Small intestine (tissue), 7 donors: ENCODE measurements at regions not wholly inside any gene's neighbourhood (a gene's known extent, or its start where the extent isn't known, plus 50 kb on each side); places are given as distances from the start of the nearest gene placed in this dataset.
"Not testable (repeated sequence)": the region's sequence is repeated elsewhere in the genome, so short reads cannot be mapped to it uniquely, and the experiment has no call there.

Experiments
- DNase-seq, 2 donors: peaks; one replicate each; pipeline versions ENCODE4 v3.0.0 to v3.0.0-alpha.2; 2013
- FAIRE-seq: peaks from 2 replicates; lab custom pipeline; 2012; peaks lifted over from hg19 to GRCh38; lab: Jason Lieb, UNC
- H3K27ac ChIP-seq, 3 donors: one replicate each; pipeline ENCODE4 v1.5.1; 2013; ENCODE audit warnings: low read length in 2 of 3, mild to moderate bottlenecking in 2 of 3, control low read depth in 1 of 3, inconsistent platforms in 1 of 3, low read depth in 1 of 3, moderate library complexity in 1 of 3
- H3K27me3 ChIP-seq, 3 donors: one replicate each; pipeline ENCODE4 v1.6.1; 2013; ENCODE audit warnings: low read length in 3 of 3, inconsistent platforms in 1 of 3; ENCODE audit not compliant: control insufficient read depth in 3 of 3, insufficient read depth in 3 of 3
- H3K36me3 ChIP-seq, 3 donors: one replicate each; pipeline ENCODE4 v1.6.1; 2013; ENCODE audit warnings: low read length in 3 of 3, inconsistent platforms in 1 of 3, low read depth in 1 of 3, mild to moderate bottlenecking in 1 of 3, moderate library complexity in 1 of 3; ENCODE audit not compliant: control insufficient read depth in 3 of 3, insufficient read depth in 2 of 3
- H3K4me1 ChIP-seq, 3 donors: one replicate each; pipeline ENCODE4 v1.6.1; 2013; ENCODE audit warnings: low read length in 2 of 3, inconsistent platforms in 1 of 3, low read depth in 1 of 3, mild to moderate bottlenecking in 1 of 3, moderate library complexity in 1 of 3; ENCODE audit not compliant: control insufficient read depth in 3 of 3, insufficient read depth in 2 of 3
- H3K4me3 ChIP-seq, 3 donors: one replicate each; pipeline ENCODE4 v1.5.1; 2013; ENCODE audit warnings: low read length in 3 of 3, control low read depth in 1 of 3, inconsistent platforms in 1 of 3, low read depth in 1 of 3, mild to moderate bottlenecking in 1 of 3, moderate library complexity in 1 of 3
- H3K9me3 ChIP-seq, 2 donors: one replicate each; pipeline ENCODE4 v1.6.1; 2013; ENCODE audit warnings: low read depth in 1 of 2, low read length in 1 of 2; ENCODE audit not compliant: control insufficient read depth in 2 of 2, insufficient read depth in 1 of 2
- WGBS, 3 donors: extraction: QIAGEN DNeasy Blood & Tissue Kit; methylation state at CpG; one replicate each; pipeline ENCODE4 v1.1.7; 2013; 5-methylcytosine and 5-hydroxymethylcytosine counted together
- donor health status: healthy with polysubstance abuse.
- donor health status: control.
- donor health status: control.
- donor health status: Bipolar disorder and iron deficiency.
- donor health status: healthy.

- Histone ChIP-seq H3K4me1 (no peaks in the 10 kb centered on the region), H3K27me3 (no peaks in the 10 kb centered on the region), H3K36me3 (no peaks in the 10 kb centered on the region), H3K9me3 (no peaks in the 10 kb centered on the region), H3K27ac (no peak overlapping the region), H3K4me3 (no peak overlapping the region)
- 55 to 72% (median 58%) methylated on average over 3 of the region's 3 CpGs for WGBS, 3 donors
- DNase-seq, result no peak
- no peak for FAIRE-seq
Observed at GRCh38 chrX:110920991-110921390, 125.4 kb upstream of the CHRDL1 start.

GRCh38 chrX:110915570-110915969, 120.0 kb upstream of the CHRDL1 start:
- no peaks in the 10 kb centered on the region for H3K27me3 ChIP-seq
- no peak for FAIRE-seq
- H3K4me3 ChIP-seq, result no peak overlapping the region
- no peaks in the 10 kb centered on the region for H3K4me1 ChIP-seq
- H3K36me3 ChIP-seq, result no peaks in the 10 kb centered on the region
- H3K27ac ChIP-seq, result no peak overlapping the region
- no peaks in the 10 kb centered on the region for H3K9me3 ChIP-seq
- no peak for DNase-seq

- WGBS, 3 donors, result 47 to 65% (median 60%) methylated on average over 3 of the region's 3 CpGs
- no peak for FAIRE-seq
Observed at GRCh38 chrX:110915111-110915510, 119.5 kb upstream of the CHRDL1 start.

GRCh38 chrX:110914281-110914680, 118.7 kb upstream of the CHRDL1 start:
- H3K9me3 ChIP-seq, result no peaks in the 10 kb centered on the region
- no peaks in the 10 kb centered on the region for H3K36me3 ChIP-seq
- no peaks in the 10 kb centered on the region for H3K27me3 ChIP-seq
- no peaks in the 10 kb centered on the region for H3K4me1 ChIP-seq
- 62 to 74% (median 64%) methylated on average over 1 of the region's 1 CpG for WGBS, 3 donors
- no peak overlapping the region for H3K4me3 ChIP-seq
- DNase-seq, result no peak
- no peak for FAIRE-seq
- no peak overlapping the region for H3K27ac ChIP-seq

More at GRCh38 chrX:110915111-110915510, 119.5 kb upstream of the CHRDL1 start:
- DNase-seq, result no peak
- H3K9me3 ChIP-seq, result no peaks in the 10 kb centered on the region
- no peak overlapping the region for H3K27ac ChIP-seq
- no peaks in the 10 kb centered on the region for H3K27me3 ChIP-seq
- H3K36me3 ChIP-seq, result no peaks in the 10 kb centered on the region
- no peak overlapping the region for H3K4me3 ChIP-seq
- no peaks in the 10 kb centered on the region for H3K4me1 ChIP-seq

GRCh38 chrX:110904747-110905146, 109.1 kb upstream of the CHRDL1 start:
- not testable (repeated sequence) for H3K36me3 ChIP-seq, H3K4me3 ChIP-seq, H3K27me3 ChIP-seq, FAIRE-seq, H3K27ac ChIP-seq, H3K9me3 ChIP-seq, H3K4me1 ChIP-seq, DNase-seq

- WGBS, 3 donors, result 70 to 90% (median 89%) methylated on average over 1 of the region's 1 CpG
- Histone ChIP-seq H3K27ac (no peak overlapping the region), H3K4me1 (no peaks in the 10 kb centered on the region), H3K9me3 (peaks cover 0 to 5% of the 10 kb centered on the region in 2 donors), H3K27me3 (no peaks in the 10 kb centered on the region), H3K4me3 (no peak overlapping the region), H3K36me3 (no peaks in the 10 kb centered on the region)
- no peak for FAIRE-seq
- no peak for DNase-seq
Observed at GRCh38 chrX:110881971-110882370, 86.4 kb upstream of the CHRDL1 start.

- Histone ChIP-seq H3K9me3 (peaks cover 0 to 5% of the 10 kb centered on the region in 2 donors), H3K4me3 (no peak overlapping the region), H3K27me3 (no peaks in the 10 kb centered on the region), H3K36me3 (no peaks in the 10 kb centered on the region), H3K4me1 (no peaks in the 10 kb centered on the region), H3K27ac (no peak overlapping the region)
- DNase-seq, result no peak
- no peak for FAIRE-seq
Observed at GRCh38 chrX:110877326-110877725, 81.7 kb upstream of the CHRDL1 start.

- H3K27me3 ChIP-seq, result no peaks in the 10 kb centered on the region
- WGBS, 3 donors, result 46 to 69% (median 52%) methylated on average over 3 of the region's 3 CpGs
- FAIRE-seq, result no peak
- no peak overlapping the region for H3K4me3 ChIP-seq
- H3K9me3 ChIP-seq, result no peaks in the 10 kb centered on the region
- no peak overlapping the region for H3K27ac ChIP-seq
- no peaks in the 10 kb centered on the region for H3K4me1 ChIP-seq
- no peaks in the 10 kb centered on the region for H3K36me3 ChIP-seq
- no peak for DNase-seq
Observed at GRCh38 chrX:110871839-110872238, 76.2 kb upstream of the CHRDL1 start.

GRCh38 chrX:110866421-110866820, 70.8 kb upstream of the CHRDL1 start:
- Histone ChIP-seq H3K27me3 (no peaks in the 10 kb centered on the region), H3K4me1 (no peaks in the 10 kb centered on the region)
- FAIRE-seq, result no peak

More at GRCh38 chrX:110866421-110866820, 70.8 kb upstream of the CHRDL1 start:
- Histone ChIP-seq H3K27ac (no peak overlapping the region), H3K9me3 (no peaks in the 10 kb centered on the region), H3K4me3 (no peak overlapping the region), H3K36me3 (no peaks in the 10 kb centered on the region)
- 77 to 87% (median 79%) methylated on average over 2 of the region's 2 CpGs for WGBS, 3 donors
- no peak for DNase-seq
